Neural cell (in vitro differentiated cells): ENCODE measurements at regions not wholly inside any gene's neighbourhood (a gene's known extent, or its start where the extent isn't known, plus 50 kb on each side); places are given as distances from the start of the nearest gene placed in this dataset.

Experiments
- H2AFZ ChIP-seq: fragments of 200-600, 300-800 bp; sonication (generic), shearing (Covaris generic); 2 replicates; pipeline ENCODE4 v1.6.0; 2014; ENCODE audit warnings: low read depth, mild to moderate bottlenecking, antibody characterized with exemption, low read length, moderate library complexity
- H3F3A ChIP-seq: fragments of 200-600 bp; shearing (Covaris generic); 2 replicates; pipeline ENCODE4 v1.6.1; 2016; ENCODE audit warnings: mild to moderate bottlenecking, moderate library complexity, mixed read lengths, antibody characterized with exemption, low read length; ENCODE audit not compliant: insufficient read depth, poor library complexity, severe bottlenecking
- H3K27ac ChIP-seq: fragments of 200-600, 300-800 bp; sonication (generic), shearing (Covaris generic); 2 replicates; pipeline ENCODE4 v1.5.1; 2014; ENCODE audit warnings: mild to moderate bottlenecking, low read length, moderate library complexity
- H3K27me3 ChIP-seq: fragments of 300-800, 200-600 bp; sonication (generic), shearing (Covaris generic); 2 replicates; pipeline ENCODE4 v1.6.0; 2014; ENCODE audit warnings: mild to moderate bottlenecking, low read depth, low read length, moderate library complexity; ENCODE audit not compliant: insufficient read depth
- H3K36me3 ChIP-seq: fragments of 300-800, 200-600 bp; sonication (generic), shearing (Covaris generic); 2 replicates; pipeline ENCODE4 v1.5.1; 2014; ENCODE audit warnings: mild to moderate bottlenecking, antibody characterized with exemption, low read length, moderate library complexity; ENCODE audit not compliant: insufficient read depth
- H3K4me2 ChIP-seq: fragments of 300-800, 200-600 bp; sonication (generic), shearing (Covaris generic); 2 replicates; pipeline ENCODE4 v1.6.0; 2014; ENCODE audit warnings: mild to moderate bottlenecking, low read length
- H3K4me3 ChIP-seq: fragments of 300-800, 200-600 bp; sonication (generic), shearing (Covaris generic); 2 replicates; pipeline ENCODE4 v1.5.1; 2014; ENCODE audit warnings: mild to moderate bottlenecking, low read length, moderate library complexity
- H3K79me2 ChIP-seq: fragments of 200-600 bp; shearing (Covaris generic); replicated peaks from 2 replicates; pipeline ENCODE4 v1.6.0; 2014; ENCODE audit warnings: mild to moderate bottlenecking, low read length, moderate library complexity; ENCODE audit not compliant: insufficient read depth
- H3K9ac ChIP-seq: fragments of 300-800, 200-600 bp; sonication (generic), shearing (Covaris generic); 2 replicates; pipeline ENCODE4 v1.6.1; 2016; ENCODE audit warnings: mild to moderate bottlenecking, low read length, mixed read lengths
- H3K9me2 ChIP-seq: fragments of 200-600 bp; shearing (Covaris generic); 2 replicates; pipeline ENCODE4 v1.6.1; 2016; ENCODE audit warnings: mild to moderate bottlenecking, low read length, mixed read lengths; ENCODE audit not compliant: insufficient read depth
- H3K9me3 ChIP-seq: fragments of 200-600, 300-800 bp; sonication (generic), shearing (Covaris generic); 2 replicates; pipeline ENCODE4 v1.6.1; 2016; ENCODE audit warnings: mild to moderate bottlenecking, mixed run types, low read length, moderate library complexity, mixed read lengths
- H4K20me1 ChIP-seq: fragments of 200-600 bp; shearing (Covaris generic); 2 replicates; pipeline ENCODE4 v1.6.1; 2016; ENCODE audit warnings: mild to moderate bottlenecking, mixed run types; ENCODE audit not compliant: insufficient read depth
- CTCF ChIP-seq: fragments of 450-650 bp; IDR thresholded peaks from 2 replicates; pipeline ENCODE4 v1.5.1; 2014; ENCODE audit warnings: antibody characterized with exemption, mild to moderate bottlenecking, moderate library complexity; ENCODE audit not compliant: poor library complexity, severe bottlenecking
- EZH2 ChIP-seq: fragments of 200-600, 300-800 bp; shearing (Covaris generic), sonication (generic); IDR thresholded peaks from 2 replicates; pipeline ENCODE4 v1.6.1; 2014; ENCODE audit warnings: antibody characterized with exemption, low read length, borderline replicate concordance, mild to moderate bottlenecking; ENCODE audit not compliant: insufficient read depth, poor library complexity, severe bottlenecking
- MXI1 ChIP-seq: fragments of 450-650 bp; conservative IDR thresholded peaks from 2 replicates; pipeline ENCODE4 v1.6.1; 2014; ENCODE audit warnings: antibody characterized with exemption, mild to moderate bottlenecking; ENCODE audit not compliant: poor library complexity, severe bottlenecking
- POLR2AphosphoS5 ChIP-seq: IDR thresholded peaks from 2 replicates; pipeline ENCODE4 v1.6.1; 2012
- RAD21 ChIP-seq: fragments of 450-650 bp; conservative IDR thresholded peaks from 2 replicates; pipeline ENCODE4 v1.6.1; 2014; ENCODE audit warnings: antibody characterized with exemption, mild to moderate bottlenecking, moderate library complexity
- TAF1 ChIP-seq: IDR thresholded peaks from 2 replicates; pipeline ENCODE4 v1.6.1; 2012; ENCODE audit warnings: low read depth
- TF ChIP-seq, protein P1 (sequence below): IDR thresholded peaks from 2 replicates; pipeline ENCODE4 v1.6.1; 2012; ENCODE audit warnings: borderline replicate concordance

GRCh38 chr2:187985923-187986322 lies 305.8 kb upstream of the GULP1 start:
- H3K9me3 ChIP-seq, result no peaks in the 10 kb centered on the region
- H3K27me3 ChIP-seq, result no peaks in the 10 kb centered on the region
- TF ChIP-seq TAF1, result no peak
- TF ChIP-seq, protein P1, sequence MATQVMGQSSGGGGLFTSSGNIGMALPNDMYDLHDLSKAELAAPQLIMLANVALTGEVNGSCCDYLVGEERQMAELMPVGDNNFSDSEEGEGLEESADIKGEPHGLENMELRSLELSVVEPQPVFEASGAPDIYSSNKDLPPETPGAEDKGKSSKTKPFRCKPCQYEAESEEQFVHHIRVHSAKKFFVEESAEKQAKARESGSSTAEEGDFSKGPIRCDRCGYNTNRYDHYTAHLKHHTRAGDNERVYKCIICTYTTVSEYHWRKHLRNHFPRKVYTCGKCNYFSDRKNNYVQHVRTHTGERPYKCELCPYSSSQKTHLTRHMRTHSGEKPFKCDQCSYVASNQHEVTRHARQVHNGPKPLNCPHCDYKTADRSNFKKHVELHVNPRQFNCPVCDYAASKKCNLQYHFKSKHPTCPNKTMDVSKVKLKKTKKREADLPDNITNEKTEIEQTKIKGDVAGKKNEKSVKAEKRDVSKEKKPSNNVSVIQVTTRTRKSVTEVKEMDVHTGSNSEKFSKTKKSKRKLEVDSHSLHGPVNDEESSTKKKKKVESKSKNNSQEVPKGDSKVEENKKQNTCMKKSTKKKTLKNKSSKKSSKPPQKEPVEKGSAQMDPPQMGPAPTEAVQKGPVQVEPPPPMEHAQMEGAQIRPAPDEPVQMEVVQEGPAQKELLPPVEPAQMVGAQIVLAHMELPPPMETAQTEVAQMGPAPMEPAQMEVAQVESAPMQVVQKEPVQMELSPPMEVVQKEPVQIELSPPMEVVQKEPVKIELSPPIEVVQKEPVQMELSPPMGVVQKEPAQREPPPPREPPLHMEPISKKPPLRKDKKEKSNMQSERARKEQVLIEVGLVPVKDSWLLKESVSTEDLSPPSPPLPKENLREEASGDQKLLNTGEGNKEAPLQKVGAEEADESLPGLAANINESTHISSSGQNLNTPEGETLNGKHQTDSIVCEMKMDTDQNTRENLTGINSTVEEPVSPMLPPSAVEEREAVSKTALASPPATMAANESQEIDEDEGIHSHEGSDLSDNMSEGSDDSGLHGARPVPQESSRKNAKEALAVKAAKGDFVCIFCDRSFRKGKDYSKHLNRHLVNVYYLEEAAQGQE, result no peak
- no peaks in the 10 kb centered on the region for H3K36me3 ChIP-seq
- no peak overlapping the region for H3K4me2 ChIP-seq
- no peak overlapping the region for H2AFZ ChIP-seq
- H3K4me3 ChIP-seq, result no peak overlapping the region
- no peaks in the 10 kb centered on the region for H4K20me1 ChIP-seq
- no peak overlapping the region for H3K9ac ChIP-seq
- no peaks in the 10 kb centered on the region for H3K79me2 ChIP-seq
- H3F3A ChIP-seq, result no peaks in the 10 kb centered on the region
- no peak overlapping the region for H3K27ac ChIP-seq
- H3K9me2 ChIP-seq, result no peaks in the 10 kb centered on the region

GRCh38 chr2:187986390-187987105 lies 305.1 kb upstream of the GULP1 start:
- H4K20me1 ChIP-seq, result no peaks in the 10 kb centered on the region
- H3K27ac ChIP-seq, result no peak overlapping the region
- no peak overlapping the region for H2AFZ ChIP-seq
- no peak overlapping the region for H3K4me2 ChIP-seq
- no peaks in the 10 kb centered on the region for H3K27me3 ChIP-seq
- H3K36me3 ChIP-seq, result no peaks in the 10 kb centered on the region
- H3K9me2 ChIP-seq, result no peaks in the 10 kb centered on the region
- no peaks in the 10 kb centered on the region for H3K9me3 ChIP-seq
- no peaks in the 10 kb centered on the region for H3K79me2 ChIP-seq
- TF ChIP-seq POLR2AphosphoS5 (peak; percentile 30), RAD21 (no peak)
- no peaks in the 10 kb centered on the region for H3F3A ChIP-seq
- no peak overlapping the region for H3K9ac ChIP-seq
- H3K4me3 ChIP-seq, result no peak overlapping the region

- Histone ChIP-seq H3F3A (peaks cover 4% of the 10 kb centered on the region), H3K36me3 (no peaks in the 10 kb centered on the region), H3K27me3 (no peaks in the 10 kb centered on the region), H3K4me2 (no peak overlapping the region), H3K9me3 (no peaks in the 10 kb centered on the region), H3K9me2 (no peaks in the 10 kb centered on the region), H2AFZ (no peak overlapping the region), H4K20me1 (no peaks in the 10 kb centered on the region), H3K4me3 (no peak overlapping the region), H3K9ac (no peak overlapping the region), H3K27ac (no peak overlapping the region), H3K79me2 (no peaks in the 10 kb centered on the region)
- no peak for TF ChIP-seq MXI1
- TF ChIP-seq CTCF, result no peak
- TF ChIP-seq TAF1, result no peak
- no peak for TF ChIP-seq EZH2
Measured at GRCh38 chr2:187988348-187988747, 303.3 kb upstream of the GULP1 start.
